Testis (tissue), 2 donors: ENCODE measurements at regions not wholly inside any gene's neighbourhood (a gene's known extent, or its start where the extent isn't known, plus 50 kb on each side); places are given as distances from the start of the nearest gene placed in this dataset.
"Not testable (repeated sequence)": the region's sequence is repeated elsewhere in the genome, so short reads cannot be mapped to it uniquely, and the experiment has no call there.

ENCODE experiments used
- DNase-seq: peaks from one replicate; pipeline ENCODE4 v3.0.0-alpha.2; 2019
- H3K27ac ChIP-seq, 2 donors: fragments of 200-600 bp; sonication (generic); one replicate each; pipeline ENCODE4 v1.5.1; 2019
- H3K27me3 ChIP-seq: fragments of 200-600 bp; sonication (generic); one replicate; pipeline ENCODE4 v1.5.1; 2019
- H3K36me3 ChIP-seq: fragments of 200-600 bp; sonication (generic); one replicate; pipeline ENCODE4 v1.5.1; 2017; ENCODE audit warnings: low read depth; ENCODE audit errors: missing control alignments
- H3K4me1 ChIP-seq: fragments of 200-600 bp; sonication (generic); one replicate; pipeline ENCODE4 v1.5.1; 2019
- H3K4me3 ChIP-seq, 2 donors: fragments of 200-600 bp; sonication (generic); one replicate each; pipeline ENCODE4 v1.5.1; 2017 to 2019
- H3K9me3 ChIP-seq: fragments of 200-600 bp; sonication (generic); one replicate; pipeline ENCODE4 v1.5.1; 2017
- POLR2A ChIP-seq: fragments of 450-650 bp; IDR thresholded peaks from one replicate; pipeline ENCODE4 v1.6.1; 2017; ENCODE audit warnings: antibody characterized with exemption, mild to moderate bottlenecking, moderate library complexity
- WGBS, 2 donors: methylation state at CpG; one replicate each; pipeline ENCODE4 v1.1.5; 2018; 5-methylcytosine and 5-hydroxymethylcytosine counted together
- intact Hi-C: fragments of 100-400 bp; cut with DNase I; formaldehyde crosslinking; loops from one replicate; pipeline ENCODE4 v1.15.1; 2023; ENCODE audit warnings: low total_unique reads
- TF ChIP-seq, protein P1 (sequence below), 3 experiments: fragments of 450-650 bp in 2 of 3; fragments of 200-600 bp in 1 of 3; sonication (generic) in 1 of 3; IDR thresholded peaks; one replicate each; pipeline ENCODE4 v1.5.1; 2016 to 2019; ENCODE audit warnings: antibody characterized with exemption in 3 of 3, mild to moderate bottlenecking in 2 of 3, moderate library complexity in 1 of 3

- intact Hi-C loops, result no loop called here
- no peaks in the 10 kb centered on the region for H3K27me3 ChIP-seq
- no peak overlapping the region for H3K27ac ChIP-seq
- 79 to 99% methylated on average over 2 of the region's 2 CpGs for WGBS, 2 donors
- no peaks in the 10 kb centered on the region for H3K4me1 ChIP-seq
- no peak for TF ChIP-seq POLR2A
- TF ChIP-seq, protein P1, sequence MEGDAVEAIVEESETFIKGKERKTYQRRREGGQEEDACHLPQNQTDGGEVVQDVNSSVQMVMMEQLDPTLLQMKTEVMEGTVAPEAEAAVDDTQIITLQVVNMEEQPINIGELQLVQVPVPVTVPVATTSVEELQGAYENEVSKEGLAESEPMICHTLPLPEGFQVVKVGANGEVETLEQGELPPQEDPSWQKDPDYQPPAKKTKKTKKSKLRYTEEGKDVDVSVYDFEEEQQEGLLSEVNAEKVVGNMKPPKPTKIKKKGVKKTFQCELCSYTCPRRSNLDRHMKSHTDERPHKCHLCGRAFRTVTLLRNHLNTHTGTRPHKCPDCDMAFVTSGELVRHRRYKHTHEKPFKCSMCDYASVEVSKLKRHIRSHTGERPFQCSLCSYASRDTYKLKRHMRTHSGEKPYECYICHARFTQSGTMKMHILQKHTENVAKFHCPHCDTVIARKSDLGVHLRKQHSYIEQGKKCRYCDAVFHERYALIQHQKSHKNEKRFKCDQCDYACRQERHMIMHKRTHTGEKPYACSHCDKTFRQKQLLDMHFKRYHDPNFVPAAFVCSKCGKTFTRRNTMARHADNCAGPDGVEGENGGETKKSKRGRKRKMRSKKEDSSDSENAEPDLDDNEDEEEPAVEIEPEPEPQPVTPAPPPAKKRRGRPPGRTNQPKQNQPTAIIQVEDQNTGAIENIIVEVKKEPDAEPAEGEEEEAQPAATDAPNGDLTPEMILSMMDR (IDR thresholded peaks at IDR 0.05), result no peak
- no peaks in the 10 kb centered on the region for H3K9me3 ChIP-seq
- no peak for DNase-seq
- no peak overlapping the region for H3K4me3 ChIP-seq
- no peaks in the 10 kb centered on the region for H3K36me3 ChIP-seq
Measured at GRCh38 chr5:89537800-89538199, 654.8 kb upstream of the MEF2C start.

DNA sequence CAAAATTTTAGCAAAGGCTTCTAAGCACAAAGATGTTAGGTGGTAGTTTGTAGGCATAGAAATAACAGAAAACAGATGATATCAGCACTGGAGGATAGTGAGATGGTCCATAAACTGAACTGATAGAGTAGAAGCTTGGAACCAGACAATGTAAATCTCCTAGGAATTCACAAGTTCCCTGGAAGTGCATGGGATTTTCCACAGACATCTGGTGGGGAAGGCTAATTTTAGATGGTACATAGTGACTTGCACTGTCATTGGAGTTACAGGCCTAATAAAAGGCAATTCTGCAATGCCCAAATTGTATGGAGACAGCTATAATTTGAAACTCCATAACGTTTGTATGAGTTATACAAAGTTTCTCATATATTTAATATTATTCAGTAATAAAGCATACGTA, 653.0 kb upstream of the MEF2C start:
- H3K27me3 ChIP-seq, result no peaks in the 10 kb centered on the region
- 76 to 87% methylated on average over 2 of the region's 2 CpGs for WGBS, 2 donors
- no peak overlapping the region for H3K4me3 ChIP-seq
- intact Hi-C loops, result no loop called here
- no peak for DNase-seq
- H3K36me3 ChIP-seq, result no peaks in the 10 kb centered on the region
- H3K27ac ChIP-seq, result no peak overlapping the region
- H3K9me3 ChIP-seq, result no peaks in the 10 kb centered on the region
- no peaks in the 10 kb centered on the region for H3K4me1 ChIP-seq
- no peak for TF ChIP-seq POLR2A
- TF ChIP-seq, protein P1 (IDR thresholded peaks at IDR 0.05), result no peak

DNA sequence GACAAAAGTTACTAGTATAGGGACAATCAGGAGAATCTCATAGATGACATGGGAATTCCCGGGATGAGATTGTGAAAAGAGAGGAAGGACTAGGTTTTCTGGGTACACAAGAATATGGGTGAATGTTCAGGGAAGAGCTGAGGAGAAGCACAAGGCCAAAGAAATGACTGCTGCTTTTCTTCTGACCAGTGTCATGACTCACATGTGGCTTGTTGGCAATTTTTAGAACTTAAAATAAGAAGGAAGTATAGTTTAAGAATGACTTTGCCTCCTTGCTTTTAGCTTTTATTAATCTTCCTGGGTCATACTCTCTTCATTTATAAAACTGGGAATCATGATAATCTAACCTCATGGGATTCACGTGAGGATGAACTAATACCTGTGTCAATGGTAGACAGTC, 652.4 kb upstream of the MEF2C start:
- Histone ChIP-seq H3K27me3 (no peaks in the 10 kb centered on the region), H3K4me1 (no peaks in the 10 kb centered on the region), H3K9me3 (no peaks in the 10 kb centered on the region), H3K4me3 (no peak overlapping the region), H3K36me3 (no peaks in the 10 kb centered on the region), H3K27ac (no peak overlapping the region)
- intact Hi-C loops, result no loop called here
- WGBS, 2 donors, result 76 to 84% methylated on average over 2 of the region's 2 CpGs
- TF ChIP-seq, protein P1 (IDR thresholded peaks at IDR 0.05), result no peak
- TF ChIP-seq POLR2A, result no peak
- no peak for DNase-seq

DNA sequence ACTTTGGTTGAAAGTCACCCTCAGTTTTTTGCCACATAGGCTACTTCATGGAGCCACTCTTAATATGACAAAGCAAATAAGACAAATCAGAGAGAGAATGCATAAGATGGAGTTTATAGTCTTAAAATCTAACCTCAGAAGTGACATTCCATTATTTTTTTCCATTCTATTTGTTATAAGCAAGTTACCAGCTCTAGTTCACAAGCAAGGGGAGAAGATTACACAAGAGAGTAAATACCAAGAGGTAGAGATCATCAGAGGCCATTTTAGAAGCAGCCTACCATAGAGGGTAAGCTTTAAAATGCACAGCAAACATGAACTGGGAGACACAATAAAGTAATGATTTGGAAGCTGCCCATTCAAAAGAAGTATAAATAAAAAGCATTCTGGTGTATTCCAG, 651.3 kb upstream of the MEF2C start:
- Histone ChIP-seq H3K9me3 (no peaks in the 10 kb centered on the region), H3K4me1 (no peaks in the 10 kb centered on the region), H3K27me3 (no peaks in the 10 kb centered on the region), H3K4me3 (no peak overlapping the region), H3K36me3 (no peaks in the 10 kb centered on the region), H3K27ac (no peak overlapping the region)
- TF ChIP-seq, protein P1 (IDR thresholded peaks at IDR 0.05), result no peak
- TF ChIP-seq POLR2A, result no peak
- DNase-seq, result no peak
- intact Hi-C loops, result no loop called here

DNA sequence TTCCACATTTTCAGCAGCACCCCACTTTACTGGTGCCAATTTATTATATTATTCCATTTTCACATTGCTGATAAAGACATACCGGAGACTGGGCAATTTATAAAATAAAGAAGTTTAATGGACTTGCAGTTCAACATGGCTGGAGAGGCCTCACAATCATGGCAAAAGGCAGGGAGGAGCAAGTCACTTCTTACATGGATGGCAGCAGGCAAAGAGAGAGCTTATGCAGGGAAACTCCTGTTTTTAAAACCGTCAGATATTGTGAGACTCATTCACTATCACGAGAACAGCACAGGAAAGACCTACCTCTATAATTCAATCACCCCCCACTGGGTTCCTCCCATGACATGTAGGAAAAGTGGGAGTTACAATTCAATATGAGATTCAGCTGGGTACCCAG, 641.8 kb upstream of the MEF2C start:
- H3K36me3 ChIP-seq, result no peaks in the 10 kb centered on the region
- no peaks in the 10 kb centered on the region for H3K9me3 ChIP-seq
- intact Hi-C loops, result no loop called here
- no peak for DNase-seq
- WGBS, 2 donors, result 77 to 82% methylated on average over 3 of the region's 3 CpGs
- TF ChIP-seq, protein P1 (IDR thresholded peaks at IDR 0.05), result no peak
- TF ChIP-seq POLR2A, result no peak
- H3K4me1 ChIP-seq, result no peaks in the 10 kb centered on the region
- H3K4me3 ChIP-seq, result no peak overlapping the region
- no peaks in the 10 kb centered on the region for H3K27me3 ChIP-seq
- no peak overlapping the region for H3K27ac ChIP-seq

- H3K4me1 ChIP-seq, H3K27ac ChIP-seq, H3K36me3 ChIP-seq, H3K4me3 ChIP-seq, DNase-seq, H3K27me3 ChIP-seq, H3K9me3 ChIP-seq, intact Hi-C loops: not testable (repeated sequence)
Measured at GRCh38 chr5:89523867-89524266, 640.9 kb upstream of the MEF2C start.
